K562 (cell line): ENCODE measurements at regions not wholly inside any gene's neighbourhood (a gene's known extent, or its start where the extent isn't known, plus 50 kb on each side); places are given as distances from the start of the nearest gene placed in this dataset.
"Not testable (repeated sequence)": the region's sequence is repeated elsewhere in the genome, so short reads cannot be mapped to it uniquely, and the experiment has no call there.

Source experiments
- ATAC-seq: fragments of 200-7000 bp; cut with Tn5 transposase; 3 replicates; pipeline ENCODE4 v1.9.1; 2020; ENCODE audit warnings: moderate library complexity
- BruUV-seq: library from RNA; stranded (reverse); fragments of 400-500 nt; replicated peaks from 2 replicates; lab custom pipeline; 2021; lab: Mats Ljungman, UMichigan
- CTCF ChIA-PET: fragments of 300-600 bp; formaldehyde crosslinking; extraction: SDS; loops from one replicate; lab custom pipeline; 2021; ENCODE audit warnings: low intra/inter-chr PET ratio; lab: Yijun Ruan, JAX
- POLR2A ChIA-PET: fragments of 300-600, 350-650 bp; sonication (Branson Sonifier 250); formaldehyde crosslinking; extraction: SDS; loops from one replicate; lab custom pipeline; 2021; ENCODE audit warnings: antibody characterized with exemption, inconsistent platforms; lab: Yijun Ruan, JAX
- DNase-seq, 4 experiments: peaks; one replicate each; pipeline versions ENCODE4 v3.0.0 to v3.0.0-alpha.2; 2011 to 2018; ENCODE audit warnings: low spot score in 3 of 4, mixed read lengths in 3 of 4; ENCODE audit errors: extremely low read depth in 1 of 4
- FAIRE-seq: peaks from 2 replicates; lab custom pipeline; 2011; peaks lifted over from hg19 to GRCh38; lab: Jason Lieb, UNC
- H2AFZ ChIP-seq: 2 replicates; pipeline ENCODE4 v1.6.0; 2011; ENCODE audit warnings: low read depth, low read length, control low read depth, inconsistent platforms
- H3K27ac ChIP-seq: fragments of 200-600 bp; 3 replicates; pipeline ENCODE4 v1.8.0; 2011; ENCODE audit warnings: low read depth, mild to moderate bottlenecking, control low read depth, inconsistent platforms, low read length, moderate library complexity, mixed read lengths; ENCODE audit errors: extremely low read depth
- H3K27me3 ChIP-seq, 2 experiments: fragments of 300-600 bp in 1 of 2; 2 replicates in 1 of 2; 3 replicates in 1 of 2; pipeline versions ENCODE4 v1.6.0 to v1.8.0; 2011; ENCODE audit warnings: inconsistent platforms in 2 of 2, low read length in 2 of 2, mild to moderate bottlenecking in 1 of 2, mixed read lengths in 1 of 2, moderate library complexity in 1 of 2; ENCODE audit not compliant: control insufficient read depth in 2 of 2, insufficient read depth in 2 of 2
- H3K36me3 ChIP-seq: fragments of 300-600 bp; 3 replicates; pipeline ENCODE4 v1.8.0; 2011; ENCODE audit warnings: mild to moderate bottlenecking, low read length, inconsistent platforms; ENCODE audit not compliant: control insufficient read depth, insufficient read depth
- H3K4me1 ChIP-seq, 2 experiments: fragments of 200-600 bp in 1 of 2; replicated peaks in 1 of 2; 2 replicates in 1 of 2; 3 replicates in 1 of 2; pipeline versions ENCODE4 v1.5.1 to v1.8.0; 2011; ENCODE audit warnings: inconsistent platforms in 2 of 2, low read length in 2 of 2, mild to moderate bottlenecking in 1 of 2, mixed read lengths in 1 of 2, moderate library complexity in 1 of 2; ENCODE audit not compliant: control insufficient read depth in 2 of 2, insufficient read depth in 2 of 2
- H3K4me2 ChIP-seq: 2 replicates; pipeline ENCODE4 v1.6.1; 2011; ENCODE audit warnings: low read length, control low read depth, inconsistent platforms, mixed read lengths; ENCODE audit not compliant: insufficient read depth
- H3K4me3 ChIP-seq: fragments of 200-600 bp; sonication (generic), shearing (Covaris generic); 2 replicates; pipeline ENCODE4 v1.5.1; 2016; ENCODE audit warnings: control low read depth, inconsistent platforms
- H3K79me2 ChIP-seq: fragments of 200-600 bp; 3 replicates; pipeline ENCODE4 v1.8.0; 2011; ENCODE audit warnings: low read length, inconsistent platforms; ENCODE audit not compliant: control insufficient read depth, insufficient read depth
- H3K9ac ChIP-seq, 2 experiments: 2 replicates each; pipeline versions ENCODE4 v1.6.0 to v1.6.1; 2011; ENCODE audit warnings: low read depth in 2 of 2, low read length in 2 of 2, control low read depth in 1 of 2, inconsistent platforms in 1 of 2, mild to moderate bottlenecking in 1 of 2, mixed read lengths in 1 of 2; ENCODE audit not compliant: insufficient read depth in 1 of 2
- H3K9me1 ChIP-seq: one replicate; pipeline ENCODE4 v1.6.0; 2011; ENCODE audit warnings: inconsistent platforms, mild to moderate bottlenecking, low read length, moderate library complexity; ENCODE audit not compliant: control insufficient read depth, insufficient read depth
- H3K9me3 ChIP-seq: replicated peaks from 2 replicates; pipeline ENCODE4 v1.5.1; 2011; ENCODE audit warnings: low read depth, low read length, inconsistent platforms; ENCODE audit not compliant: control insufficient read depth, insufficient read depth
- H4K20me1 ChIP-seq: replicated peaks from 2 replicates; pipeline ENCODE4 v1.6.1; 2011; ENCODE audit warnings: low read length, inconsistent platforms, mixed read lengths; ENCODE audit not compliant: control insufficient read depth, insufficient read depth
- SPI1 ChIP-seq: IDR thresholded peaks from 2 replicates; pipeline ENCODE4 v1.6.1; 2011; ENCODE audit warnings: low read depth, low read length, control low read depth, borderline replicate concordance
- WGBS: fragments of 100-300 bp; shearing (Covaris generic); methylation state at CpG from one replicate; pipeline ENCODE4 v1.1.6; 2016; ENCODE audit warnings: low coverage, mixed read lengths; ENCODE audit not compliant: insufficient coverage; ENCODE audit errors: missing lambda C conversion rate; 5-methylcytosine and 5-hydroxymethylcytosine counted together
- in situ Hi-C: fragments of 300-500 bp; cut with MboI; formaldehyde crosslinking; loops from 4 replicates; pipeline ENCODE4 v1.15.0; 2018; ENCODE audit warnings: inconsistent platforms, mixed read lengths
- intact Hi-C: fragments of 100-400 bp; cut with micrococcal nuclease; formaldehyde crosslinking; loops from 2 replicates; pipeline ENCODE4 v1.14.2; 2022
- TF ChIP-seq, protein P1 (sequence below), 3 experiments: IDR thresholded peaks in 2 of 3; conservative IDR thresholded peaks in 1 of 3; 2 replicates each; pipeline ENCODE4 v1.5.1; 2011 to 2012; ENCODE audit warnings: low read length in 3 of 3, mild to moderate bottlenecking in 3 of 3, control low read depth in 2 of 3, improper control_type of control experiment in 1 of 3, inconsistent platforms in 1 of 3, low read depth in 1 of 3, mixed read lengths in 1 of 3, moderate library complexity in 1 of 3; ENCODE audit not compliant: insufficient read depth in 2 of 3
- TF ChIP-seq, protein P2 (sequence below): sonication (generic); formaldehyde crosslinking; IDR thresholded peaks from 2 replicates; pipeline ENCODE4 v1.8.0; 2022; ENCODE audit warnings: mild to moderate bottlenecking, low read depth, missing genetic modification reagents
- TF ChIP-seq, protein P3 (sequence below): sonication (generic); formaldehyde crosslinking; IDR thresholded peaks from 2 replicates; pipeline ENCODE4 v1.8.0; 2022; ENCODE audit warnings: mild to moderate bottlenecking, missing genetic modification reagents

DNA sequence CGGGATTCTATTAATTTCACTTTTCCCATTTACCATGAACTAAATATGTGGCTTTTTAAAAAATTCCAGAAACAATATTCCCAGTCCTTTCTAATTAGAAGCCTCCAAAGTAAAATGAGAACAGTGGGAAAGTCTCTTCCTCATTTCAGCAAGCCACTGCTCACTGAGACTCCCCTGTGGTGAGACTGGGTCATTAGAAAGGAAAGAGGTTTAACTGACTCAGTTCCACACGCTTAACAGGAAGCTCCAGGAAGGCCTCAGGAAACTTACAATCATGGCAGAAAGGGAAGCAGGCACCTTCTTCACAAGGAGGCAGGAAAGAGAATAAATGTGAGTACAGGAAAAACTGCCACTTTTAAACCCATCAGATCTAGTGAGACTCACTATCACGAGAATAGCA is 258.9 kb upstream of the CHAC2 start:
- FAIRE-seq, result no peak
- WGBS, result 0% methylated on average over 3 of the region's 3 CpGs
- ATAC-seq, result peak; percentile 53; the same call in 1 of the 3 replicates

DNA sequence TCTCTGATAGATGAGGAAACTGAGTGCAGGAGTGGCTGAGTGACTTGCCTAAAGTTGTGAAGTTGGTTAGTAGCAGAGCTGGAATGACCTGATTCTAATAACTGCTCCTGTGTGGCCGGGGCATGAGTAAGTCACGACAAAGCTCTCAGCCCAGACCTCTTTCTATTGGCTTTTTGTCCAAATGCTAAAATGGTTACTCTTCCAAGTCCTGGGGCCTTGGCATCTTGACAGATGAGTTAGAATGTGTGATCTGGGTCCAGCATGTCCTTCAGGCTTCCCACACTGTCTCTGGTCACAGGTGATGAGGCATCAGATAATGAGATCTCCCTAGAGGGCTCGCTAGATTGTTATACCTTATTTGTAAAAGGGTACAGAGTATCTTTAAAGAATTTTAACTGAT is 260.5 kb upstream of the CHAC2 start:
- H3K9me1 ChIP-seq, DNase-seq, FAIRE-seq, H3K4me2 ChIP-seq, H3K36me3 ChIP-seq, in situ Hi-C loops, H3K4me1 ChIP-seq, BruUV-seq, H4K20me1 ChIP-seq, H2AFZ ChIP-seq, H3K9me3 ChIP-seq, H3K27me3 ChIP-seq, H3K4me3 ChIP-seq, ATAC-seq, CTCF ChIA-PET, POLR2A ChIA-PET, H3K27ac ChIP-seq, intact Hi-C loops, H3K79me2 ChIP-seq, H3K9ac ChIP-seq: not testable (repeated sequence)
- WGBS, result 0% methylated on average over 3 of the region's 3 CpGs

More for the DNA sequence above, 258.9 kb upstream of the CHAC2 start:
- no peaks in the 10 kb centered on the region for H3K36me3 ChIP-seq
- no peak overlapping the region for H3K4me3 ChIP-seq
- in situ Hi-C loops, result no loop called here
- CTCF ChIA-PET, result no interaction called here
- BruUV-seq, result no TSS peak
- no peaks in the 10 kb centered on the region for H3K4me1 ChIP-seq
- DNase-seq, result peak in 1 of 4 experiments; percentile 11
- no peak overlapping the region for H3K4me2 ChIP-seq
- H3K9ac ChIP-seq, result no peak overlapping the region
- 0 out of 2 replicates have a peak overlapping the region, but pooled peaks have one; percentile 16 for H2AFZ ChIP-seq
- H4K20me1 ChIP-seq, result no peaks in the 10 kb centered on the region
- H3K79me2 ChIP-seq, result no peaks in the 10 kb centered on the region
- no peaks in the 10 kb centered on the region for H3K9me1 ChIP-seq
- TF ChIP-seq, protein P1, sequence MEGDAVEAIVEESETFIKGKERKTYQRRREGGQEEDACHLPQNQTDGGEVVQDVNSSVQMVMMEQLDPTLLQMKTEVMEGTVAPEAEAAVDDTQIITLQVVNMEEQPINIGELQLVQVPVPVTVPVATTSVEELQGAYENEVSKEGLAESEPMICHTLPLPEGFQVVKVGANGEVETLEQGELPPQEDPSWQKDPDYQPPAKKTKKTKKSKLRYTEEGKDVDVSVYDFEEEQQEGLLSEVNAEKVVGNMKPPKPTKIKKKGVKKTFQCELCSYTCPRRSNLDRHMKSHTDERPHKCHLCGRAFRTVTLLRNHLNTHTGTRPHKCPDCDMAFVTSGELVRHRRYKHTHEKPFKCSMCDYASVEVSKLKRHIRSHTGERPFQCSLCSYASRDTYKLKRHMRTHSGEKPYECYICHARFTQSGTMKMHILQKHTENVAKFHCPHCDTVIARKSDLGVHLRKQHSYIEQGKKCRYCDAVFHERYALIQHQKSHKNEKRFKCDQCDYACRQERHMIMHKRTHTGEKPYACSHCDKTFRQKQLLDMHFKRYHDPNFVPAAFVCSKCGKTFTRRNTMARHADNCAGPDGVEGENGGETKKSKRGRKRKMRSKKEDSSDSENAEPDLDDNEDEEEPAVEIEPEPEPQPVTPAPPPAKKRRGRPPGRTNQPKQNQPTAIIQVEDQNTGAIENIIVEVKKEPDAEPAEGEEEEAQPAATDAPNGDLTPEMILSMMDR (IDR thresholded peaks at IDR 0.05 in 2 of 3, conservative IDR thresholded peaks at IDR 0.05 in 1 of 3; ENCODE audit: insufficient read depth in 2 of 3, low read depth in 1 of 3, low read length in 3 of 3), result 0 out of 6 replicates have a peak, but pooled peaks of 1 of the 3 experiments have one; percentile 12
- TF ChIP-seq SPI1, result peak; percentile 34; the same call in 1 of the 2 replicates
- TF ChIP-seq, protein P2, sequence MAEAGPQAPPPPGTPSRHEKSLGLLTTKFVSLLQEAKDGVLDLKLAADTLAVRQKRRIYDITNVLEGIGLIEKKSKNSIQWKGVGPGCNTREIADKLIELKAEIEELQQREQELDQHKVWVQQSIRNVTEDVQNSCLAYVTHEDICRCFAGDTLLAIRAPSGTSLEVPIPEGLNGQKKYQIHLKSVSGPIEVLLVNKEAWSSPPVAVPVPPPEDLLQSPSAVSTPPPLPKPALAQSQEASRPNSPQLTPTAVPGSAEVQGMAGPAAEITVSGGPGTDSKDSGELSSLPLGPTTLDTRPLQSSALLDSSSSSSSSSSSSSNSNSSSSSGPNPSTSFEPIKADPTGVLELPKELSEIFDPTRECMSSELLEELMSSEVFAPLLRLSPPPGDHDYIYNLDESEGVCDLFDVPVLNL (CRISPR knock-in tag), result no peak
- TF ChIP-seq, protein P3, sequence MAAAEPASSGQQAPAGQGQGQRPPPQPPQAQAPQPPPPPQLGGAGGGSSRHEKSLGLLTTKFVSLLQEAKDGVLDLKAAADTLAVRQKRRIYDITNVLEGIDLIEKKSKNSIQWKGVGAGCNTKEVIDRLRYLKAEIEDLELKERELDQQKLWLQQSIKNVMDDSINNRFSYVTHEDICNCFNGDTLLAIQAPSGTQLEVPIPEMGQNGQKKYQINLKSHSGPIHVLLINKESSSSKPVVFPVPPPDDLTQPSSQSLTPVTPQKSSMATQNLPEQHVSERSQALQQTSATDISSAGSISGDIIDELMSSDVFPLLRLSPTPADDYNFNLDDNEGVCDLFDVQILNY, result no peak
- H3K9me3 ChIP-seq, result no peaks in the 10 kb centered on the region
- POLR2A ChIA-PET, result no interaction called here
- H3K27ac ChIP-seq, result no peak overlapping the region
- no peaks in the 10 kb centered on the region for H3K27me3 ChIP-seq
- intact Hi-C loops, result no loop called here
